ENCODE measurements at regions not wholly inside any gene's neighbourhood (a gene's known extent, or its start where the extent isn't known, plus 50 kb on each side); places are given as distances from the start of the nearest gene placed in this dataset.

DNA sequence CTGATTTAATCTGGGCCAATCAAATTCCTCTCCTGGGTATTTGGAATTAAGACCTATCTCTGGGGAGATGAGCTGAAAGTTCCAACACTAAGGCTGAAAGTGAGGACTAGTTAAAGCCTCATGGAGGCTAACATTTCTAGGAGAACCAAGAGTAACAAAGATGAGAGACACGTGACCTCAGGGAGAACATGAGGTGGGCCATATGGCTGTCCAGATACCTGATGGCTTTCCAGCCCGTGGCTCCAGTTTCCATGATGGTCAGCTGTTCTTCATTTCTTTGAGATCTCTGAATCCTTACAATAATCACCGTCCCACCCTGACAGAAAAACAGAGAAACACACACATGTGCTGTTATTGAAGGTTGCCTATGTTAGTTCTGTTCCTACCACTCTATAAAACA, 66.1 kb downstream of the LEPR start:
- DNase-seq (ENCODE audit: low spot score) = no peak

DNA sequence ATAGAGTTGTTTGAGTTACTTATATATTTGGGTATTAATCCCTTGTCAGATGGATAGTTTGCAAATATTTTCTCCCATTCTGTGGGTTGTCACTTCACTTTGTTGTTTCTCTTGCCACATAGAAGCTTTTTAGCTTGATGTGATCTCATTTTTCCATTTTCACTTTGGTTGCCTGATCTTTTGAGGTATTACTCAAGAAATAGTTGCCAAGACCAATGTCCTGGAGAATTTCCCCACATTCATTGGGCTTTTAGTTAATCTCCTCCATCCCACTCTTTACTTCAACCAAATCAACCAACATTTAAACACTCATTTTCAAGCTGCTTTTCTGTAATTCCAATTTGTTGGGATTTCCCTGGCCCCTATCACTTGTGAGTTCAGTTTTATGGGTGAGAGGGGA, 69.0 kb downstream of the LEPR start:
- DNase-seq (ENCODE audit: low spot score) = no peak

DNA sequence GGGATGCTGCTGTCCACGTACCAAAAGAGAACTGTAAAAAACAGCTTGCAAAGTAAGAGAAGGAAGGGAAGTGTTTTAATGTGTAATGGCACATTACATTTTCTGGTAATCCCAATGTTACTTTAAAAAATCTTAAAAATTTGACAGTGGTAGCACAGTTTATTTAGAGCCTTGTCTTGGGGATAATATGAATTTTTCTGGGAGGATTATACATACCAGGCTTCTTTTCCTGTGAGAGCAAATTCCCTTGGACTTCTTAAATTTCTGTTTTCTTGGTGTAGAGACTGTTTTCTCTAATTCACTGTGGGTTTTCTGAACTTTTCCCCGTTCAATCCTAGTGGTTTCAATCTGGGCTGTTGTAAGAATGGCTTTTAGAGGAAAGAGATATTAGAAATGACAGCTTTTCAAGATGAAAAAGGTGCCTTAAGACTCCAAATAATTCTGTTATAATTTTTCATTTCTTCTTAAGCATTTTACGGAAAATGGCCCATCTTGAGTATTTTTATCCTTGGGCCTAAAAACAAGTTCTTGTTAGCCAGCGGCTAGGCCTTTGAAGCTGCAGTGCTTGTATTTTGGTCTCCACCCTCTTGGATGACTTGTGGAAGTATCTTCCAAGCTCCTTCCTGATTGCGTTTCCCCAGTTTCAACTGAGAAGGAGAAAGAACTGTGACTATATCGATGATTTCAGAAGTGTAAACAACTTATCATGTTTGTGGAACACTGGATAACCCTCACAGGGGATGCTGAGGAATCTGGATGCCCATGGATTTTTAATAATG, 70.0 kb downstream of the LEPR start:
- no peak for DNase-seq (ENCODE audit: low spot score)

DNA sequence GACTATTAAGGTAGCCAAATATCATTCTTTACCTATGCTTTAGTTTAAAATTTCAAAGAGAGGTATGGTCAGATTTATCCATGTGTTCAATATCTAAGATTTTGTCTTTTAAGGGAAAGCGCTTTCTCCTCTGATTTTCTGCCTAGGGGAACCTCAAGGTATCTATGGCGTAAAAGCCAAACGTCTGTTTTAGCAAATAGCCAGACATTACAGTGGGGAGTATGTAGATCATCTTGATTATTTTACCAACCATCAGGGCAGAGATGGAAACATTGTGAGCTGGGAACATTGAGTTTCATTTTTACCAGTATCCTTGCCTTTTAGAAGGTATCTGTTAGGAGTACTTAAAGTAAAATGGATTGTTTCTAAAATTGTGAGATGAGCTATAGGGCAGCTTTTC, 71.0 kb downstream of the LEPR start:
- no peak for DNase-seq (ENCODE audit: low spot score)

DNA sequence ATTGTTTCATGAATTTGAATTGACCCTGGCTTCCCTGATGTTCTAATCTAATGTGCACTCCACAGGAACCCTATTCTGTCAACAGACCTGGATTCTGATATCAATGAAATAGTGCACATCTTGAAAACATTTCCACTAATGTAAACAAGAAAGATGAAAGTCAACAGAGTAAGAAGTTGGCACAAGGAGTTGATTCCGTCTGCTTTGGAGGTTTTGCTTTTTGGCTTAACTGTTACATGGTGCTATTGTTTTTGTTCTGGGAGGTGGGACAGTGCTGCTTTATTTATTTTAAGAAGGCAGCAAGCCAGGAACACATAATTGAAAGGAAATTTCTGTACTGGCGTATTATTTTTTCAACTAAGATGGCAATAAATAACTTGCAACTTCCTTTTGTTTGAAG, 73.3 kb downstream of the LEPR start:
- no peak for DNase-seq (ENCODE audit: low spot score)

DNA sequence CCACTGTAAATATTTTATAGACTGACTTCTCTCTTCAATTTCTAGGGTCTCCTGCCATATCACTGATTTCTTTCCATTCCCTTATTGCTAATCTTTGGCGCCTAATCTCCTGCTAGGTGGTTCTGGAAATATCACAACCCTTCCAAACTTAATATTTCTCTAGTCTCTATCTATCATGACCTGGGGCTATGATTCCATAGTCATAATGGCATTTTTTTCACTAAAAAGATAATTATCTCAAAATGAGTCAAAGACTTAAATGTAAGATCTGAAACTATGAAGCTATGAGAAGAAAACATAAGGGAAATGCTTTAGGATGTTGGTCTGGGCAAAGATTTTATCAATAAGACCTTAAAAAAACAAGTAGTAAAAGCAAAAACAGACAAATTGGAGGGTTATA, 74.2 kb downstream of the LEPR start:
- DNase-seq (ENCODE audit: low spot score) = no peak

DNA sequence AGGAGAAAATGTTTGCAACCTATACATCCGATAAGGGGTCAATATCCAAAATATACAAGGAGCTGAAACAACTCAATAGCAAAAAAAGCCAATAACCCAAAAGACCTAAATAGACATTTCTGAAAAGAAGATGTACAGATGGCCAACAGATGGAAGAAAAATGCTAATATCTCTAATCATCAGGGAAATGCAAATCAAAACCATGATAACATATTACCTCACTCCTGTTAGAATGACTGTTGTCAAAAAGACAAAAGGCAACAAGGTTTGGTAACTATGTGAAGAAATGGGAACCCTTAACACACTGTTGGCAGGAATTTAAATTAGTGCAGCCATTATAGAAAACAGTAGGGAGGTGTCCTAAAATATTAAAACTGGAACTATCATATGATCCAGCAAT, 74.7 kb downstream of the LEPR start:
- DNase-seq (ENCODE audit: low spot score) = no peak

DNA sequence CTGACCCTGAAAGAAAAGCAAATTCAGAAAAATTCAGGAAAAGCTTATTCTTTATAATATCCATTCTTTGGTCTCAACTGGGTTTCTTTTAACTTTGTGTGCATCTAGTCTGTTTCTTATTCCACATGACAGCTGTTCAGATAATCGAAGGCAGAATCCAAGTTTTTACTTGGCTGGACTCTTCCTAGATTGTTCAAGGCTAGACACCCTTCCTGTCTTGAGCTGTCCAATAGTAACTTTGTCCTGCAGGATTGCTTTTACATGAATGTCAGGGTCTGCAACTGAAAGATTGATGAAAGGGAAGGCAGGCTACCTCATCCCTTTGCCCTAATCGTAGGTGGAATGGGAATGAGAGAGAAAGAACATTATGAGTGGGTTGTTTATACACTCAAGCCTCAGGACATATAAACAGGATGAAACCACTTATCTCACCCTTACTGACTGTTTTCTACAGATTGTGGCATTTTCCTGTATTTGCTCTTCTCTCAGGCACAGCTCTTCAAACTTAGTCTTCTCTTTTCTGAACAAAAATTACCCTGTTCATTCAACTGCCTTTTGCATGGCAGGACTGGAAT, 76.9 kb downstream of the LEPR start:
- DNase-seq (ENCODE audit: low spot score) = no peak

DNA sequence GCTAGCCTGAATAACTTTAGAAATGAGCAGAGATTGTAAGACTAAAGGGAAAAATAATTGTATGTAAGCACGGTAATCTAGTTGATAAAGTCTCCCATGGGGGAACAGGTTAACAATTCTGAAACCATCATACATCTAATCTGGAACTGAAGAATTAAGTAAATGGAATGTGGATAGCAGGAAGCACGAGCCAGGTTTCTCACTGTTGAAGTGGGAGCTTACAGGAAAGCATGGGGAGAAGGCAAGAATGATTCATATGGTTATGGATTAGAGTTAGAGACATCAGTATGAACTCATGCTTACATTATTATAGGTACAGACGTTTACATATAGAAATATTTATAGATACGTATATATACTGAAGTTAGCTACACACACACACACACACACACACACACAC, 83.0 kb downstream of the LEPR start:
- DNase-seq (ENCODE audit: low spot score) = no peak

DNA sequence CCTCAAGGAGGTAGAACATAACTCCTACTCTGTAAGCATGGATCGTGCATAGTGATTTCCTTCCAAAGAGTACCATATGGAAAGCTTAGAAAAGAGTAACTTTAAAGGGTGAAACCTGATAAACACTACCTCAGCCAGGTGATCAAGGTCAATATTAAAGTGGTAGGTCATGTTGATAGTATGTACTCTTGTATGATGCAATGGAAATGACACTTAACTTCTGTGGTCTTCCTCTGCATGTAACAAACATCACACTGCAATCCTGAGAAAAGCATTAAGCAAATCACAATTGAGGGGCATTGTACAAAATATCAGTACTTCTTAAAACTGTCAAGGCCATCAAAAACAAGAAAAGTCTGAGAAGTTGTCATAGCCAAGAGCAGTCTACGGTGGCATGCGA, 83.8 kb downstream of the LEPR start:
- DNase-seq (ENCODE audit: low spot score) = no peak

DNA sequence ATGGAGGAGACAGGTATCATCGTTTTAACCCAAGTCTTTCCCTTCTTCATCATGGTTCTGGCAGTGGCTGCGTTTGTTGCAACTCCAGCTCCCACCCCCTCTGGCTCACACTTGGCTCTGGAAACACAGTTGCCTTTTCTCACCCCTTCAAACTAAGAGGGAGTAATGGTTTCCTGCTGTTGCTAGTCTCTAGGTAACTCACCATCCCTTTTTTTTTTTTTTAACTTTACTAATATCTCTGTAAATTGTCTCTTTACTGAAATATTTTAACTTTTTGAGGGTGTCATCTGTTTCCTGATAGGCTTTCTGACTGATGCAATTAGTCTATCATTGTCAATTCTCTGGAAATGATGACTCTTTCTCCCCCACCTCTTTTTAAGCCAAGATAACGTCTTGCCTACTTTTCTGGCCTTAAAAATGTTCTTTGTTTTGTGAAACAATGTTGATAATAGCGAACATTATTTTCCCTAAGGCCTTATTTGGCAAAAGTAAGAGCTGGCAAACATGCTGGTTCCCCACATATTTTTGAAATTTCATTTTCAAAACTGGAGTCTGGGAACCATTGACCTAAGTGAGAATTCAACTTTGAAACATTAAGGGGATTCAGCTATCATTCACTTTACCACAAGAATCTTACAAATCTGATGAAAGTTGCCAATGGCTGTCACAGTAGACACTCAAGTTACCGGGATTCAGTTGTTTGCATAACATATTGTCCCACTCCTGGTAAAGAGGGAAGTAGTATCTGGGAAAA, 85.3 kb downstream of the LEPR start:
- no peak for DNase-seq (ENCODE audit: low spot score)

DNA sequence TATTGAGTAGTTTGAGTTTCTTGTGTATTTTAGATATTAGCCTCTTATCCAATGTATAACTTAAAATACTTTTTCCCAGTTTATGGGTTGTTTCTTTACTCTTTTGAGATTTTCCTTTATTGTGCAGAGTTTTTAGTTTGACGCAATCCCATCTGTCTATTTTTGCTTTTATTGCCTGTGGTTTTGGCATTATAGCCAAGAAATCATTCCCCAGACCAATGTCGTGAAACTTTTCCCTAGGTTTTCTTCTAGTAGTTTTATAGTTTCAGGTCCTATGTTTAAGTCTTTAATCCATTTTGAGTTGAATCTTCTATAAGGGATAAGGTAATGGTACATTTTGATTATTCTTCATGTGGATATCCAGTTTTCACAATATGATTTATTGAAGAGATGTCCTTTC, 87.6 kb downstream of the LEPR start:
- no peak for DNase-seq (ENCODE audit: low spot score)

DNA sequence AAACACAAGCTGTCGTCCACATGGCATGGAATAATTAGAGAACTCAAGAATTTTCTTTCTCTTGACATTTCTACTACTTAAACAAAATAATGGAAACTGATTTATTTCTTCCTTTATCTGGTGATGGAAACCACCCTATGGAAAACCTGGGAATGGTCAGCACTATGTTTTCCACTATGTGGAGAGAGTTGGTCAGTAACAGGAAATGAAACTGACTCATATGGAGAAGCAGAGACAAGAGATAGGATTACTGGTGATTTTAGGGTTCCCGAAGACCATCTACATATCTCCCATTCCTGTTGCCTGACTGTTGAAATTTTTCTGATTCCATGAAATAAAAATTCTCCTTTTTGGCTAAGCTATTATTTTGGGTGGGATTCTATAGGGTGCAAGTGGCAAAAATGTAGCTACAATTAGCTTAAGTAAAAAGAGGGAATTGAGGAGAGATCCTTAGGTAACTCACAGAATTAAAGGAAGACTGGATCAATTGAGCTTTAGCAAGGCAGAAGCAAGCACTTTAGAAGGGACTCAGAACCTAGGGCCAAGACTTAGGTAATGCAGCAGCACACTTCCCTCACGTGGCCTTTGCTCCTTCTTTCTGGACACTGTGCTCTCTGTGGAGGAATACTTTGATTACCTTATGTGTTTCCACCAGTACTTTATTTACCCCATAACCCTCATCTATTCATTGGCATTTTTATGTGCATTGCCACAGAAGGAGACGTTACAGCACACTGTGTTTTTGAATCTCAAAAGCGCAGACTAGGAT, 89.6 kb downstream of the LEPR start:
- peak; percentile 69 for DNase-seq (ENCODE audit: low spot score)

DNA sequence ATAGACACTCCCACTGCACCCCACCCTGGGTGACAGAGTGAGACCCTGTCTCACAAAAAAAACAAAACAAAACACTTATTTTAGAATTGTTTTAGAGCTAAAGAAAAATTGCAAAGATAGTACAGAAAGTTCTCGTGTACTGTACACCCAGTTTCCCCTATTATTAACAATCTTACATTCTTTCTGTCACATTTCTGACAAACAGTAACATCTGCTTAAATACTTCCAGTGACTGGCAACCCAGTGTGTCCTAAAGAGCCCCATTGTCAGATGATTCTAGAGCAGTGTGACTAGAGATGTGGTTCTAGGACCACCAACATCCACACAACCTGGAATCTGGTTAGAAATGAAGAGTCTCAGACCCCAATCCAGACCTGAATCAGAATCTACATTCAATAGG, 90.5 kb downstream of the LEPR start:
- DNase-seq (ENCODE audit: low spot score) = no peak

DNA sequence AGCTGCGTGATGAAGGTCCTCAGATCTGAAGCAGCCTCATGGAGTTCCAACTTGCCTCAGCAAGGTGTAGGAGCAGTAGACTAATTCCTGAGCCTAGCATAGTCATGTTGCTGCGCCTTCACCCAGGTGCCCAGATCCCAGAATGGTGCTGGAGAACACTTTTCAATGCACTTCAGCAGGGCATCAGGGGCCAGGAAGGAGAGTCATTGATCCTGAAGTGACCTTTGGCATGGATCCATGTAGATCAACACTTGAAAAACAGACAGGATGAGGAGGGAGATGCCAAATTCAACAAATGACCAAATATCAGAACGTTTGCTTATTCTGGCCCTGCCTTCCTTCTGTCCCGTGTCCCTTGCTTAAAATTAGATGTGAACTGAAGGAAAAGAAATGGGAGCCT, 91.9 kb downstream of the LEPR start:
- no peak for DNase-seq (ENCODE audit: low spot score)

DNA sequence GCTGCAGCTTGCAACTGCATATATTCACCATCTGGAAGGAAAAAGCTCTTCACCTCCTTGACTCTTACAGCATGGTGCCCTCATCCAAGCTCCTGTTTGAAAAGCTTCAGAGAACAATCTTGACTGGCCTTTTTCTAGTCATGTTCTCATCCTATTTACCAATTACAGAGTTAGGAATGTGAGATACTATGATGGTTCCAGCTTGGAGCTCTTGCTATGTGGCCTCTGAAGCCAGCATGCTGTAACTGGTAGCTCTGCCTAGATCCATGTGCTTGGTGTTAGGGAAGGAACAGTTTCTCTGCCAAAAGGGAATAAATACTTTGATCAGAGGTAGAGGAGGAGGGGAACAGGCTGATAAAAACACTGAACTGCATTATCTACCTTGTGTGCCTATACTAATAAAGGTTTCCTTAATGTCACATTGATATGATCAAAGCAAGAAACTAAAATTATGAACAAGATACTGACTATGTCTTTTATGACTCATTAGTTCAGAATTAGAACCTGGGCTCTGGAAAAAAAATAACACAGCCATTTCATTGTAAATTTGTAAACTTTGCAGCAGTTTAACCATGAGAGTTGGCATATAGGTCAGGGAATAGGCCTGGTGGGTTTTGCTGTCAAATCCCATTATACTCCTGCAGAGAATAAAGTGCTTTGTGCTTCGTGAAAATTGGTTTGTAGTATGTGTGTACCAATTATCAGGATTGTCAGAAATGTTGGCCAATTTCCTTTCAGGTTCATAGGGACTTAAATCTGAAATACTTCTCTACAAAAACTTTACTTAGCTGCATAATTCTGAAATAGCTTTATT, 92.7 kb downstream of the LEPR start:
- no peak for DNase-seq (ENCODE audit: low spot score)

DNA sequence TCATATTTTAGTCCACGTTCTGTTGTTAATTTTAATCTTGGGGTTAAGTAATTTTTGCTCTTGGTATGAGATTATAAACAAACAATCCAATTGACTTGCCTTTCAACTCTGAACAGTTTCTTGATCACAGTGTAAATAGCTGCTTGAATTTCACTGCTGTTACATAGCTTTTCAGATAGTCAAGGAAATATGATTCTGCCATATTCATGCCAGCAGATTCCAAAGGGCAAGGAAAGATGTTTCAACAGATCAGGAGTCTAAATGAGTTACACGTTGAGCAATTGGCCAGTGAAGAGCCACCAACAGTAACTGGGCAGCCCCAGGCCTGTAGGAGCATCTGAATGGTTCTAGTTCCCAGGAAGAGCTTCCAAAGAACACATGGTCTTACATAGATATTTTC, 93.6 kb downstream of the LEPR start:
- no peak for DNase-seq (ENCODE audit: low spot score)

DNA sequence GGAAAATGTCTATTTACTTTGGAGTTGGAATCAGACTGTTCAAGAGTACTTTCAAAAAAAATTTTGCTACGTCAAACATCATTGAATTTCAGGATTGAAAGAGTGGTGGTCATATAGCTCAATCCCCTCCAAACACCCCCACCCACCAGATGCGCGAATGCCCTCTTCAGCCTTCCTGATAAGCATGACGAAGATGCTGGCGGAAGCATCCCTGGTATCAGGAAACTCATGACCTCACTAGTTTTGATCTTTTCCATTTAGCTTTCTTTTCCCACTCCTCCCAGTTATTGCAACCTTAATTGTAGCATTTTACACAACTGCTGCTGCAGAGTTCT, 104.4 kb downstream of the LEPR start:
- no peak for DNase-seq (ENCODE audit: low spot score)

DNA sequence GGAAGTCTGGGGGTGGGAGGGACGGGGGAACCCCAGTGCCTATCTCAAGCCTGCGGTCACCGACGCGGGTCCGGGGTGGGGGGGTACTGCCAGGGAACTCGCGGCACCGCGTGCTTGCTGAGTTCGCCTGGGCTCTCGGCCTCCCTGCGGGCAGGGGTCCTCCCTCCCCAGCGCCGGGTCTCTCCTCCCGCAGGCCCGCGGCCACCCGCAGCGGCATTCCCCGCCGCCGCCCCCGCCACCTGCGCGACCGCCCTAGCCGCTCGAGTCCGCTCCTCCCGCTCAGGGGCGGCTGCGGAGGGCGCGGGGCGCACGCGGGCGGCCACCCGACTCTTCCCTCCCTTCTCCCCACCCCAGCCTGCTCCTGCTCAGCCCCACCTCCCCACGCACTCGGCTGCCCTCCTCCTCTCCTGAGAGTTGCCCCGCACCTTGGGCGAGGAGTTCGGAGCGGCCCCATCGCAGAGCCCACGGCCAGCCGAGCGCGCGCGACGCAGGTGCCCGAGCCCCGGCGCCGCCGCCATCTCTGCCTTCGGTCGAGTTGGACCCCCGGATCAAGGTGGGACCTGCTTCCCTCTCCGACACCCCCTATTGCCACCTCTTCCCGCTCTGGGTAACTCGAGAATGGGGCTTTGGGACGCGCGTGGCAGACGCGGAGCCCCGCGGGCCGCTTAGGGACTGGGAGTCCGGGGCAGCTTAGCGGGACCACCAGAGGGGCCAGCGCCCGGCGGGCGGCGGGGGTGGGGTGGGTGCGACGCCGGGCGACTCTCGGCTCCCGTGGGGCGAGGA, 105.0 kb downstream of the LEPR start:
- no peak for DNase-seq (ENCODE audit: low spot score)

DNA sequence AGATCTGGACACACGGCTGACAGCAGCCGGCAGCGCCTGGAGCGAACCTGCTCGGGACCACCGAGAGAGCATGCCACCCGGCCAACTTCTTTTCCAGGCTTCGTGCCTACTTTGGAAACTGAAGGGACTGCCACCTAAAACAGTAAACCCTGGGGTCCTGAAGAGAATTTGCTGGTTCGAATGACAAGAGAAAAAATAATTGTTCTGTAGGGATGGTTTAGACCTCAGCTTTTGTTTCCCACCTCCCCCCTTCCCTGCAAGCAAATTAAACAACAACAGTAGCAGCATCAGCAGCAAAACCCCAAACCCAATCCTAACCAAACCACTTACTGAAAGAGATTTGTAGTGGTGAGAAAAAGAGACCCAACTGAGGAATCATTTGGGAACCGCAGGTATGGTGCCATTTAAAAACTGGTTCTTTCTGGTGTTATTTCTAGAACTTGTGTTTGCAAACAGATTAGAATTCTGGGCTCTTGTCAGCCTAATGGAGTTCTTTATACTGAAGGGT, 105.6 kb downstream of the LEPR start:
- DNase-seq (ENCODE audit: low spot score) = no peak

DNA sequence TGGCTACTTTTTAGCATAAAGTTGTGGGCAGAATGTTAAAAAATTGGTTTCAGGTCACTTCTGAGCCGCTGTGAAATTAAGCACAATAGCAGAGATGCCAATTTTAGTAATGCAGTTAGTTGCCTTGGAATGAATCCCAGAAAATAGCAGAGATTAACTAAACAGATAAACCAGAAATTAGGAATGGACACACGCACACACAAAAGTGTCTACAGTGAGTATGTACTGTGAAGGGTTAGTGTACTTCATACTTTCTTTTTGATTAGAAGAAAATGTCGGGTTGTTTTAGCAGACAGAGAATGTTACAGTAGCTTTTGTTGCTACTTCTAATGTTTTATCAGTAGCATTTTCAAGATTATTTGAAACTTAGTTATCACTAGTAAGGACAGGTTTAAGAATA, 106.7 kb downstream of the LEPR start:
- peak; percentile 5 for DNase-seq (ENCODE audit: low spot score)

All from A172 (cell line).